ENCODE measurements at regions not wholly inside any gene's neighbourhood (a gene's known extent, or its start where the extent isn't known, plus 50 kb on each side); places are given as distances from the start of the nearest gene placed in this dataset.

GRCh38 chr3:117510396-117510795 lies 800.8 kb downstream of the TUSC7 start:
- H3K27me3 ChIP-seq (ENCODE audit: insufficient read depth, low read length), result no peaks in the 10 kb centered on the region
- no peak overlapping the region for H3K4me3 ChIP-seq (ENCODE audit: low read length)
- H3K9me3 ChIP-seq (ENCODE audit: low read depth, low read length), result no peaks in the 10 kb centered on the region
- H3K4me1 ChIP-seq (ENCODE audit: insufficient read depth, low read length), result no peaks in the 10 kb centered on the region

DNA sequence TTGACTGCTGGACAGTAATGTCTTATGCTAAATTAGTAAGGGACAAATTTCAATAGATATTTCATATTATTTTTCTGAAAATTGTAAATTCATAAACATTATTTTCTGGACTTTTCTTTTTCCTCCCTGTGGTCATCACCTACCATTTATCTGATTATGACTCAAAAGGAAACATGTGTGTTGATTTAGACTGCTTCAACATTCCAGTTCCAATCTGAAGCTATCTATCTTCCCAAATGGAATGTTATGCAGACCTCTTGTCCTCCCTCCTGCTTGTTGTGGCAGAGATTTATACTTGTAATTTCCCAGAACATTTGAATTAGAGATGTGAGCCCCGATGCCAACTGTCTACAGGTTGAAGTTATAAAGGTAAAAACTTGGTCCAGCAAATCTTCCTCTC lies 803.4 kb downstream of the TUSC7 start:
- no peaks in the 10 kb centered on the region for H3K27me3 ChIP-seq (ENCODE audit: insufficient read depth, low read length)
- H3K9me3 ChIP-seq (ENCODE audit: low read depth, low read length), result no peaks in the 10 kb centered on the region
- no peak overlapping the region for H3K4me3 ChIP-seq (ENCODE audit: low read length)
- H3K4me1 ChIP-seq (ENCODE audit: insufficient read depth, low read length), result no peaks in the 10 kb centered on the region

DNA sequence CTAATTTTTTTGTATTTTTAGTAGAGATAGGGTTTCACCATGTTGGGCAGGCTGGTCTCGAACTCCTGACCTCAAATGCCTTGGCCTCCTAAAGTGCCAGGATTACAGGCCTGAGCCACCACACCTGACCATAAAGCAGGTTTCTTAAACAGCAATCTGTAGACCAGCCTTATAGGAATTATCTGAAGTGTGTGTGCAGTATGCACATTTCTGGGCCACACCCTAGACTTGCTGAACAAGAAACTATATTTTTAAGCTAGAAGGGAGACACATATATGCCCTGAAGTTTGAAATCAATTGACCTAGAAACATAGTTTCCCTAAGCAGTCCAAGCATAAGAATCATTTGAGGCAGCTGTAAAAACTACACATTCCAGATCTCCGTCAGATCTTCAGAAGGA lies 805.7 kb downstream of the TUSC7 start:
- H3K4me1 ChIP-seq (ENCODE audit: insufficient read depth, low read length), result no peaks in the 10 kb centered on the region
- H3K4me3 ChIP-seq (ENCODE audit: low read length), result no peak overlapping the region
- H3K9me3 ChIP-seq (ENCODE audit: low read depth, low read length), result no peaks in the 10 kb centered on the region
- no peaks in the 10 kb centered on the region for H3K27me3 ChIP-seq (ENCODE audit: insufficient read depth, low read length)

- Histone ChIP-seq H3K9me3 (ENCODE audit: low read depth, low read length) (no peaks in the 10 kb centered on the region), H3K4me1 (ENCODE audit: insufficient read depth, low read length) (no peaks in the 10 kb centered on the region), H3K27me3 (ENCODE audit: insufficient read depth, low read length) (no peaks in the 10 kb centered on the region), H3K4me3 (ENCODE audit: low read length) (no peak overlapping the region)
Measured at GRCh38 chr3:117518364-117518763, 808.8 kb downstream of the TUSC7 start.

GRCh38 chr3:117519776-117520175 lies 810.2 kb downstream of the TUSC7 start:
- no peak overlapping the region for H3K4me3 ChIP-seq (ENCODE audit: low read length)
- H3K4me1 ChIP-seq (ENCODE audit: insufficient read depth, low read length), result no peaks in the 10 kb centered on the region
- H3K9me3 ChIP-seq (ENCODE audit: low read depth, low read length), result no peaks in the 10 kb centered on the region
- H3K27me3 ChIP-seq (ENCODE audit: insufficient read depth, low read length), result no peaks in the 10 kb centered on the region

DNA sequence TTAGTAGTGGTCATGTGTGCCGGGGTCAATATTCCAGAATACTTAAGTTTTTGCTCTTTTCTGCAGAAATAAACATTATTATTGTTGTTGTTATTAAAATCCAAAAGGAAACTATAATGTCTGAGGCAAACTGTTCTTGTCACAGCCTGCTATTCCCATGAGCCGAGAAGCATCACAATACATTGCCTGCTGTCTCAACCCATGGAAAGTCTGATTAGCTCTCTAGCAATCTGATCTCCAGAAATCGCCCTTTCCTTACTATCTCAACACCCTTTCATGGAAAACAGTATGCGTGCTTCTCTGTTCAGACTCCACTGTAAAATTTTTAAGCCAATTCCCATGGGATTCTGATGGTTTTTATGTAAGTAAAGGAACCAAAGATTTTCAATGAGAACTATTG lies 811.0 kb downstream of the TUSC7 start:
- H3K4me3 ChIP-seq (ENCODE audit: low read length), result no peak overlapping the region
- no peaks in the 10 kb centered on the region for H3K9me3 ChIP-seq (ENCODE audit: low read depth, low read length)
- no peaks in the 10 kb centered on the region for H3K27me3 ChIP-seq (ENCODE audit: insufficient read depth, low read length)
- H3K4me1 ChIP-seq (ENCODE audit: insufficient read depth, low read length), result no peaks in the 10 kb centered on the region

- Histone ChIP-seq H3K4me3 (ENCODE audit: low read length) (no peak overlapping the region), H3K9me3 (ENCODE audit: low read depth, low read length) (no peaks in the 10 kb centered on the region), H3K4me1 (ENCODE audit: insufficient read depth, low read length) (no peaks in the 10 kb centered on the region), H3K27me3 (ENCODE audit: insufficient read depth, low read length) (no peaks in the 10 kb centered on the region)
Measured at GRCh38 chr3:117523418-117523817, 813.8 kb downstream of the TUSC7 start.

DNA sequence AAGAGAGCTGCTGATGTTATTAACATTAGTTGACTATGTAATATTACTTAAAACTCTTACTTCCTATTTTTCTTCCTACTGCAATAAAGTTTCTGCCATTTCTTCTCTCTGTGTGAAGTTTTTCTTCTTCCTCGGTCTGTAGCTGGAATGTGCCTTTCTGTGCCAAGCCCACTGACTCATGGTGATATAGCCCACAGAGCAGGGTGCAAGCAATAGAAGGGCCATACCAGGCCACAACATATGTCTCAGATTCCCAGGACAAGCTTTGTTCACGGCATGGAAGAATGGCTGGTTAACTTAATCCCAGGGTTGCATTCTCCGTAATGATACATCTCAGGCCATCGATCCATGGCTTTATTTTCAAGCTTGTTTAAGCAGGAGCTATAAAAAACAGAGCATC lies 815.3 kb downstream of the TUSC7 start:
- no peaks in the 10 kb centered on the region for H3K4me1 ChIP-seq (ENCODE audit: insufficient read depth, low read length)

DNA sequence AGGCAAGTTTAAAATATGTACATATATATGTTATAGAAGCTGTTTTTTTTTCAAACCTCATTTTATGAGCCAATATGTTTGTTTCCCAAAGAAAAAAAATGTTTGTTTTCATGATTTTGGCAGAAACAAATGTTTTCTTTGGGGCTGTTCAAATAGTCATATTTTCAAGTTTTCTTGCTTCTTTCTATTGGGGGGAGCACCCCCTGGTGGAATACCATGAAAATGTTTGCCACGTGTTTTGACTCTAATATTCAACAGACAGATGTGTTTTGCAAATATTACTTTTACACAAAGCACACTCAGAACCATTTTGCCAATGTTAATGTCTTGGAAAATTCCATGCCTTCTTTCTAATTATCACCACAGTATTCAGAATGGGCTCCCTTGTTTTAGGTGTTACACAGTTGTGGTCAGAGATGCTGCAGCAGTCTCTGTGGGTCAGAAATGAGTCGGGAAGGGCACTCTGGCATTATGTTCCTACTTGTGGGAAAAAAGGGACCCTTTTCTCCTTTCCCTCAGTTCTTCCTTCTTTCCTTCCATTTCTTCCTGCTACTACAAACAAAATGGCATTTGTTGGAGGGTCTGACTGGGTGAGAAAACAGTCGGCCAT lies 817.0 kb downstream of the TUSC7 start:
- Histone ChIP-seq H3K4me3 (ENCODE audit: low read length) (no peak overlapping the region), H3K4me1 (ENCODE audit: insufficient read depth, low read length) (no peaks in the 10 kb centered on the region), H3K27me3 (ENCODE audit: insufficient read depth, low read length) (no peaks in the 10 kb centered on the region), H3K9me3 (ENCODE audit: low read depth, low read length) (no peaks in the 10 kb centered on the region)

More for the DNA sequence above, 815.3 kb downstream of the TUSC7 start:
- no peak overlapping the region for H3K4me3 ChIP-seq (ENCODE audit: low read length)
- no peaks in the 10 kb centered on the region for H3K9me3 ChIP-seq (ENCODE audit: low read depth, low read length)
- H3K27me3 ChIP-seq (ENCODE audit: insufficient read depth, low read length), result no peaks in the 10 kb centered on the region

- Histone ChIP-seq H3K27me3 (ENCODE audit: insufficient read depth, low read length) (no peaks in the 10 kb centered on the region), H3K4me1 (ENCODE audit: insufficient read depth, low read length) (no peaks in the 10 kb centered on the region), H3K9me3 (ENCODE audit: low read depth, low read length) (no peaks in the 10 kb centered on the region), H3K4me3 (ENCODE audit: low read length) (no peak overlapping the region)
Measured at GRCh38 chr3:117527346-117527745, 817.8 kb downstream of the TUSC7 start.

DNA sequence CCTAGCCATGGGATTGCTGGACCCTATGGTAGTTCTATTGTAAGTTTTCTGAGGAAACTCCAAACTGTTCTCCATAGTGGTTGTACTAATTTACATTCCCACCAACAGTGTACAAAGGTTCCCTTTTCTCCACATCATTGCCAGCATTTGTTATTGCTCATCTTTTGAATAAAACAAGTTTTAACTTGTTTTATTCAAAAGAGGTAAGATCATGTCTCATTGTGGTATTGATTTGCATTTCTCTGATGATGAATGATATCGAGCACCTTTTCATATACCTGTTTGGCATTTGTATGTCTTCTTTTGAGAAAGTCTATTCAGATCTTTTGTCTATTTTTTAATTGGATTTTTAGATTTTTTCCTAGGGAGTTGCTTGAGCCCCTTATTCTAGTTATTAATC lies 819.1 kb downstream of the TUSC7 start:
- H3K4me3 ChIP-seq (ENCODE audit: low read length), result no peak overlapping the region
- H3K4me1 ChIP-seq (ENCODE audit: insufficient read depth, low read length), result no peaks in the 10 kb centered on the region
- H3K9me3 ChIP-seq (ENCODE audit: low read depth, low read length), result no peaks in the 10 kb centered on the region
- H3K27me3 ChIP-seq (ENCODE audit: insufficient read depth, low read length), result no peaks in the 10 kb centered on the region

- no peaks in the 10 kb centered on the region for H3K9me3 ChIP-seq (ENCODE audit: low read depth, low read length)
- H3K27me3 ChIP-seq (ENCODE audit: insufficient read depth, low read length), result no peaks in the 10 kb centered on the region
- no peaks in the 10 kb centered on the region for H3K4me1 ChIP-seq (ENCODE audit: insufficient read depth, low read length)
- no peak overlapping the region for H3K4me3 ChIP-seq (ENCODE audit: low read length)
Measured at GRCh38 chr3:117531078-117531767, 821.6 kb downstream of the TUSC7 start.

DNA sequence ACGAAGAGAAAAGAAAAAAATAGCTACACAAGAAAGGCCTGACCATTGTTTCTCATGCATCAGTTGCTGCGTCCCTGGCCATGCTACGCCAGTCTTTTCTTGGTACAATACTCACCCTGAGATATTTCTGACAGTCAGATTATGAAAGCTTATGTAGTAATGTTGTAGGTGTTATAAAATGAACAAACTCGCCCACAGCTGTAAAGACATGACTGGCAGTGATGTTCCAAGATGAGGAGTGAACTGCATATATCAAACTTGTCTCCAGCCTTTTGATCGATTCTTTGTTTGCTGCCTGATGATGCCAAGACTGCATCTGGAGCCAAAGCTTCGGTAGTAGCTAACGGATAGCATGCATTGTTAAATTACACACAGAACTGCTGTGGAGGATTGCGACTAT lies 822.7 kb downstream of the TUSC7 start:
- no peaks in the 10 kb centered on the region for H3K4me1 ChIP-seq (ENCODE audit: insufficient read depth, low read length)
- no peaks in the 10 kb centered on the region for H3K27me3 ChIP-seq (ENCODE audit: insufficient read depth, low read length)
- H3K9me3 ChIP-seq (ENCODE audit: low read depth, low read length), result no peaks in the 10 kb centered on the region
- H3K4me3 ChIP-seq (ENCODE audit: low read length), result no peak overlapping the region

GRCh38 chr3:117534138-117534537 lies 824.6 kb downstream of the TUSC7 start:
- Histone ChIP-seq H3K4me1 (ENCODE audit: insufficient read depth, low read length) (no peaks in the 10 kb centered on the region), H3K9me3 (ENCODE audit: low read depth, low read length) (no peaks in the 10 kb centered on the region), H3K4me3 (ENCODE audit: low read length) (no peak overlapping the region), H3K27me3 (ENCODE audit: insufficient read depth, low read length) (no peaks in the 10 kb centered on the region)

DNA sequence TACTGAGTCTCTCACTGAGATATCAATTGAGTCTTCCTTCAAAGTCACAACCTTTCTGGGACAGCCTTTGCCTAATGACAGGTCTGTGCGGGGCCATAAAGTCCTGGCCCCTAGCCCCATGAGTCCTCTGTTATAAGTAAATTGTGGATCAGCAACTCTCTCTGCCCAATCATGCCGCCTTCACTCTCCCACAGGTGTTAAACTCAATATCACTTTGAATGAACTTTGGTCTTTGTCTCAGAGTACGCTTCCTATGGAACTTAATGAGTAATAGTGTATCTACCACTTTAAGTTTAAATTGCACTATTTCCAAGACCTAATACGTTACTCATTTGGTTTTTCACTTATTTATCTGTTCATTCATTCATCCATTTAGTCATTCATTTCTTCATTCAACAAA lies 826.4 kb downstream of the TUSC7 start:
- H3K4me3 ChIP-seq (ENCODE audit: low read length), result no peak overlapping the region
- no peaks in the 10 kb centered on the region for H3K4me1 ChIP-seq (ENCODE audit: insufficient read depth, low read length)
- no peaks in the 10 kb centered on the region for H3K27me3 ChIP-seq (ENCODE audit: insufficient read depth, low read length)
- no peaks in the 10 kb centered on the region for H3K9me3 ChIP-seq (ENCODE audit: low read depth, low read length)

DNA sequence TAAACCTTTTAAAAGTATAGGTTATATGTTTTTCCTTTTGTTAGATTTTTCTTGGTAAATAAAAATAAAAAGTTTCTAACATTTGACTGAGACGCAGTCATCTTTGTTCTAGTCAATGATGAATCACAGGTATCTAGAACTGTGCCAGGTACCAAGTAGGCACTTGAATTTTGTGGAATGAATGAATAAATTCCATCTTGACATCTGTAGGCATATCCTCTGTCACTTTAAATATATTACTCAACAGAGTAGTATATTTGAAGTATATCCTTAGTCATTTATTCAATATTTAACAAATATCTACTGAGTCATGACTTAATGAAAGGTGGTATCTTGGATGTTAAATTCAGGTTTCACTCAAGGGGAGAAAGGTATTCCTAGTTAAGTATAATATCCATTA lies 828.4 kb downstream of the TUSC7 start:
- Histone ChIP-seq H3K4me1 (ENCODE audit: insufficient read depth, low read length) (no peaks in the 10 kb centered on the region), H3K9me3 (ENCODE audit: low read depth, low read length) (no peaks in the 10 kb centered on the region), H3K27me3 (ENCODE audit: insufficient read depth, low read length) (no peaks in the 10 kb centered on the region), H3K4me3 (ENCODE audit: low read length) (no peak overlapping the region)

Data from mononuclear cell (primary cell).